HFFc6 (cell line): ENCODE measurements at regions not wholly inside any gene's neighbourhood (a gene's known extent, or its start where the extent isn't known, plus 50 kb on each side); places are given as distances from the start of the nearest gene placed in this dataset.

Source experiments
- DNase-seq: peaks from one replicate; pipeline ENCODE4 v3.0.0-alpha.2; 2018
- H3K27ac Mint-ChIP-seq: 2 replicates; pipeline ENCODE4 v1.8.0; 2020; ENCODE audit warnings: mild to moderate bottlenecking, mixed read lengths
- H3K27me3 Mint-ChIP-seq: 2 replicates; pipeline ENCODE4 v1.8.0; 2021; ENCODE audit warnings: mild to moderate bottlenecking, moderate library complexity, mixed read lengths; ENCODE audit not compliant: insufficient read depth
- H3K36me3 Mint-ChIP-seq: 2 replicates; pipeline ENCODE4 v1.8.0; 2021; ENCODE audit warnings: low read depth, mixed read lengths
- H3K4me1 Mint-ChIP-seq: 2 replicates; pipeline ENCODE4 v1.8.0; 2020; ENCODE audit warnings: low read depth, mixed read lengths
- H3K4me3 Mint-ChIP-seq: 2 replicates; pipeline ENCODE4 v1.8.0; 2020; ENCODE audit warnings: mild to moderate bottlenecking, moderate library complexity, mixed read lengths
- H3K9me3 Mint-ChIP-seq: 2 replicates; pipeline ENCODE4 v1.8.0; 2020; ENCODE audit warnings: mild to moderate bottlenecking, mixed read lengths
- CTCF ChIP-seq: fragments of 200-600 bp; sonication (generic); IDR thresholded peaks from 2 replicates; pipeline ENCODE4 v1.5.0; 2021; ENCODE audit warnings: antibody characterized with exemption, mild to moderate bottlenecking

GRCh38 chr6:74277777-74278186 lies 581.8 kb downstream of the CD109 start:
- Mint-ChIP-seq H3K9me3 (no peaks in the 10 kb centered on the region; the same call in 1 of the 2 replicates), H3K4me3 (no peak overlapping the region), H3K4me1 (no peaks in the 10 kb centered on the region), H3K27ac (no peak overlapping the region), H3K36me3 (no peaks in the 10 kb centered on the region), H3K27me3 (peaks cover 6% of the 10 kb centered on the region)
- TF ChIP-seq CTCF = no peak
- DNase-seq = no peak

- TF ChIP-seq CTCF = no peak
- Mint-ChIP-seq H3K27ac (no peak overlapping the region), H3K9me3 (no peaks in the 10 kb centered on the region; the same call in 1 of the 2 replicates), H3K27me3 (peaks cover 4% of the 10 kb centered on the region; the same call in 1 of the 2 replicates), H3K4me1 (no peaks in the 10 kb centered on the region), H3K4me3 (no peak overlapping the region), H3K36me3 (no peaks in the 10 kb centered on the region)
- no peak for DNase-seq
These were observed 577.5 kb downstream of the CD109 start for GRCh38 chr6:74273541-74273940.

- no peak for TF ChIP-seq CTCF
- no peaks in the 10 kb centered on the region; the same call in 1 of the 2 replicates for H3K27me3 Mint-ChIP-seq
- H3K36me3 Mint-ChIP-seq = no peaks in the 10 kb centered on the region
- DNase-seq = no peak
- no peaks in the 10 kb centered on the region; the same call in 1 of the 2 replicates for H3K9me3 Mint-ChIP-seq
- H3K4me1 Mint-ChIP-seq = no peaks in the 10 kb centered on the region
- no peak overlapping the region for H3K4me3 Mint-ChIP-seq
- no peak overlapping the region for H3K27ac Mint-ChIP-seq
These were observed 573.5 kb downstream of the CD109 start for GRCh38 chr6:74269600-74269858.

- Mint-ChIP-seq H3K9me3 (no peaks in the 10 kb centered on the region), H3K4me3 (no peak overlapping the region), H3K4me1 (no peaks in the 10 kb centered on the region), H3K27me3 (no peaks in the 10 kb centered on the region; the same call in 1 of the 2 replicates), H3K27ac (no peak overlapping the region), H3K36me3 (no peaks in the 10 kb centered on the region)
- TF ChIP-seq CTCF = no peak
- DNase-seq = no peak
These were observed 573.0 kb downstream of the CD109 start for GRCh38 chr6:74268815-74269599.

- no peak for TF ChIP-seq CTCF
- DNase-seq = no peak
- no peaks in the 10 kb centered on the region for H3K36me3 Mint-ChIP-seq
These were observed 564.0 kb downstream of the CD109 start for GRCh38 chr6:74259981-74260380.

More at GRCh38 chr6:74259981-74260380, 564.0 kb downstream of the CD109 start:
- no peaks in the 10 kb centered on the region for H3K27me3 Mint-ChIP-seq
- peaks cover 6% of the 10 kb centered on the region; the same call in 1 of the 2 replicates for H3K4me1 Mint-ChIP-seq
- H3K27ac Mint-ChIP-seq = no peak overlapping the region
- H3K4me3 Mint-ChIP-seq = no peak overlapping the region
- no peaks in the 10 kb centered on the region for H3K9me3 Mint-ChIP-seq
